ENCODE measurements at regions not wholly inside any gene's neighbourhood (a gene's known extent, or its start where the extent isn't known, plus 50 kb on each side); places are given as distances from the start of the nearest gene placed in this dataset.

DNA sequence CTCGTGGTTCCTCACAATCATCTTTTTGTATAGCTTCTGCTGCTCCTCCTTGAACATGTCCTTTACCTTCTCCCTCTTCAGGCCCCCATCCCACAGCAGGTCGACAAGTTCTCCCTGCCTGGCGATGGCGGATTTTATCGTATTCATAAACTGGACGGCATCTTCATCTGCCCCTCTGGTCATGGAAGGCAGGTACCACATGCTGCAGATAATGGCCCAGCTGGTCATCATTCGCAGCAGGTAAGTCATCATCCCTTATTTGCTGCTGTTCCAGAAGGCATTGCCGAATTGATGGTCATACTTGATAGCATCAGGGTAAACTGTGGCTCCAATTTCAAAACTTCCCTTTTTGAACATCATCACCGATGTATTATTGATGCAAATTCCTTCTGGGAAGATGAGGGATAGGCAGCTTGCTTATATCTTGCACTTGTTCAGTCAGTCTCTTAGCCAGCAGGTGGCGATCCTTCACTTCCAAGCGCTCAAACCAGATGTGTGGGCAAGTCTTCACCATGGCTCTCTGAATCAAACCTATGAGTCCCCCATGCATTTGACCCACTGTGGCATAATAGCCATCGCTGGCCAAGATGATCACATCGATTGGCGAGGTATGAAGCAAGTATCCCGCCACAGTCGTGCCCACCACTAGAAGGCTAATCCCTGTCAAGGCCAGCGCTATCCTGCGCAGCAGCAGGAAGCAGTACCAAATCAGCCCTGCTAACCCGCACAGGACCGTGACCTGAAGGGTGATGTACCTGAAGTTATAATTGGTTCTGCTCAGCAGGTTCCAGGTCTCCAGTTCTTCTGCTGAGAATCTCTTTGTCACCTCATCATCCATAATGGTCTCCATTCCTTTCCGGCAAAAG is 381.5 kb upstream of the STXBP6 start:
- no peak for DNase-seq (ENCODE audit: low read depth, low spot score)
- ChIA-PET CTCF (interaction anchor here (0.8 to 2.0 kb wide), 6 partner anchors 14 to 846 kb away, joined by 3 to 12 read pairs (median 4); no protein-coding TSS in a partner anchor), POLR2A (no interaction called here)
- Histone ChIP-seq H2AFZ (ENCODE audit: low read depth, low read length) (no peak overlapping the region), H3K9me1 (replicated peaks; ENCODE audit: control insufficient read depth, extremely low read depth, insufficient read depth, low read length) (no peaks in the 10 kb centered on the region), H3K27me3 (ENCODE audit: control insufficient read depth in 2 of 2, insufficient read depth in 2 of 2, low read length in 2 of 2) (no peaks in the 10 kb centered on the region), H3K4me3 (replicated peaks in 1 of 3; ENCODE audit: insufficient read depth in 1 of 3, low read depth in 1 of 3, low read length in 3 of 3) (no peak overlapping the region), H3K4me1 (ENCODE audit: control insufficient read depth, extremely low read depth, insufficient read depth, low read length) (no peaks in the 10 kb centered on the region), H3K9me3 (replicated peaks; ENCODE audit: control insufficient read depth, insufficient read depth, low read length) (no peaks in the 10 kb centered on the region), H3K9ac (replicated peaks; ENCODE audit: extremely low read depth, insufficient read depth, low read length) (no peak overlapping the region), H4K20me1 (replicated peaks; ENCODE audit: control insufficient read depth, extremely low read depth, insufficient read depth, low read length) (no peaks in the 10 kb centered on the region), H3K36me3 (ENCODE audit: control insufficient read depth in 2 of 2, extremely low read depth in 1 of 2, insufficient read depth in 2 of 2, low read length in 2 of 2) (no peaks in the 10 kb centered on the region), H3K4me2 (ENCODE audit: insufficient read depth, low read length) (no peak overlapping the region), H3K27ac (ENCODE audit: insufficient read depth, low read depth, low read length) (no peak overlapping the region), H3K79me2 (ENCODE audit: control insufficient read depth, insufficient read depth, low read length) (no peaks in the 10 kb centered on the region)
- intact Hi-C loops (cut with micrococcal nuclease) (no loop called here), dilution Hi-C loops (cut with MboI; ENCODE audit: extremely low pct_ligation_motif_present, low sequenced_read_pairs) (no loop called here)
- FAIRE-seq = no peak
- TF ChIP-seq FOS (IDR thresholded peaks at IDR 0.05; ENCODE audit: borderline replicate concordance, insufficient read depth, low read length) (no peak), GATA2 (IDR thresholded peaks at IDR 0.05; ENCODE audit: insufficient read depth, insufficient read length, low read depth, low read length) (no peak), EZH2 (IDR thresholded peaks at IDR 0.05; ENCODE audit: borderline replicate concordance, low read depth, low read length, severe bottlenecking) (no peak), MYC (IDR thresholded peaks at IDR 0.05; ENCODE audit: low read depth, low read length) (no peak), POLR2A (IDR thresholded peaks at IDR 0.05; ENCODE audit: low read depth, low read length) (no peak), POLR2AphosphoS5 (IDR thresholded peaks at IDR 0.05; ENCODE audit: insufficient read depth, low read depth, low read length) (no peak), JUN (IDR thresholded peaks at IDR 0.05; ENCODE audit: borderline replicate concordance, insufficient read depth, insufficient read length, low read depth) (no peak)
- TF ChIP-seq, protein P1, sequence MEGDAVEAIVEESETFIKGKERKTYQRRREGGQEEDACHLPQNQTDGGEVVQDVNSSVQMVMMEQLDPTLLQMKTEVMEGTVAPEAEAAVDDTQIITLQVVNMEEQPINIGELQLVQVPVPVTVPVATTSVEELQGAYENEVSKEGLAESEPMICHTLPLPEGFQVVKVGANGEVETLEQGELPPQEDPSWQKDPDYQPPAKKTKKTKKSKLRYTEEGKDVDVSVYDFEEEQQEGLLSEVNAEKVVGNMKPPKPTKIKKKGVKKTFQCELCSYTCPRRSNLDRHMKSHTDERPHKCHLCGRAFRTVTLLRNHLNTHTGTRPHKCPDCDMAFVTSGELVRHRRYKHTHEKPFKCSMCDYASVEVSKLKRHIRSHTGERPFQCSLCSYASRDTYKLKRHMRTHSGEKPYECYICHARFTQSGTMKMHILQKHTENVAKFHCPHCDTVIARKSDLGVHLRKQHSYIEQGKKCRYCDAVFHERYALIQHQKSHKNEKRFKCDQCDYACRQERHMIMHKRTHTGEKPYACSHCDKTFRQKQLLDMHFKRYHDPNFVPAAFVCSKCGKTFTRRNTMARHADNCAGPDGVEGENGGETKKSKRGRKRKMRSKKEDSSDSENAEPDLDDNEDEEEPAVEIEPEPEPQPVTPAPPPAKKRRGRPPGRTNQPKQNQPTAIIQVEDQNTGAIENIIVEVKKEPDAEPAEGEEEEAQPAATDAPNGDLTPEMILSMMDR (IDR thresholded peaks at IDR 0.05; ENCODE audit: extremely low read depth in 1 of 2, insufficient read depth in 1 of 2, low read depth in 1 of 2, low read length in 2 of 2) = no peak
- TF ChIP-seq, protein P2, sequence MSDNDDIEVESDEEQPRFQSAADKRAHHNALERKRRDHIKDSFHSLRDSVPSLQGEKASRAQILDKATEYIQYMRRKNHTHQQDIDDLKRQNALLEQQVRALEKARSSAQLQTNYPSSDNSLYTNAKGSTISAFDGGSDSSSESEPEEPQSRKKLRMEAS (IDR thresholded peaks at IDR 0.05; ENCODE audit: insufficient read depth, insufficient read length) = no peak
- no TSS peak for BruUV-seq (replicated peaks)
